NCI-H2227 (cell line): ENCODE measurements at regions not wholly inside any gene's neighbourhood (a gene's known extent, or its start where the extent isn't known, plus 50 kb on each side); places are given as distances from the start of the nearest gene placed in this dataset.
"Not testable (repeated sequence)": the region's sequence is repeated elsewhere in the genome, so short reads cannot be mapped to it uniquely, and the experiment has no call there.

ENCODE experiments used
- DNase-seq: peaks from one replicate; lab custom pipeline; 2025; ENCODE audit not compliant: unreplicated experiment; lab: John Stamatoyannopoulos, UW

DNA sequence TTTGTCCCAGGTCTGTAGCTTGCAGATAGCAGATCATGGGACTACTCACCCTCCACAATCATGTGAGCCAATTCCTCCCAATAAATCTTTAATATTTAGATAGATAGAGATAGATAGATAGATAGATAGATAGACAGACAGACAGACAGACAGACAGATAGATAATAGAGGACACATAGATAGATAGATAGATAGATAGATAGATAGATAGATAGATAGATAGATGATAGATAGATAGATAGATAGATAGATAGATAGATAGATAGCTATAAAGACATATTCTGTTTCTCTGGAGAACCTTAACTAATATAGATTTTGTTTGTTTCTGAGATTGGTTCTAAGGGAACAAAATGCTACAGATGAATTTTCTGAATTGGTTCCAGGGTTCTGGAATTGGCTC lies 82.3 kb upstream of the PRDX6 start:
- not testable (repeated sequence) for DNase-seq

DNA sequence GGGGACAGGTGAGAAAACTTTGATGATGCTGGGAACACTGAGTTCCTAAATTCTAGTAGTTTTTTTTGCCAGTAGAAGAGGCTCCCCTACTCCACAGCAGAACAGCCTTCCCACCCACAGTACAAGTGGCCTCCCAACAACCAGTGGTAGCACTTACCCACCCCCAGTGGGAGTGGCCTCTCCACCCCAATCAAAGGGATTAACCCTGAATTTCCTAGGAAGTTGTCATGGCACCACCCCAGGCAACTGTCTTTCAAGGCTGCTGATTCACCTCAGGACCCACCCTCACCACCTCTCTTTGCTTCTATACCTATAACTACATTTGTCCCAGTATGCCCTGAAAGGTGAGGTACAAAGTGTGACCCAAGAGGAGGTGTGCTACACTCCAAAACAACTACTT lies 81.4 kb upstream of the PRDX6 start:
- no peak for DNase-seq

DNA sequence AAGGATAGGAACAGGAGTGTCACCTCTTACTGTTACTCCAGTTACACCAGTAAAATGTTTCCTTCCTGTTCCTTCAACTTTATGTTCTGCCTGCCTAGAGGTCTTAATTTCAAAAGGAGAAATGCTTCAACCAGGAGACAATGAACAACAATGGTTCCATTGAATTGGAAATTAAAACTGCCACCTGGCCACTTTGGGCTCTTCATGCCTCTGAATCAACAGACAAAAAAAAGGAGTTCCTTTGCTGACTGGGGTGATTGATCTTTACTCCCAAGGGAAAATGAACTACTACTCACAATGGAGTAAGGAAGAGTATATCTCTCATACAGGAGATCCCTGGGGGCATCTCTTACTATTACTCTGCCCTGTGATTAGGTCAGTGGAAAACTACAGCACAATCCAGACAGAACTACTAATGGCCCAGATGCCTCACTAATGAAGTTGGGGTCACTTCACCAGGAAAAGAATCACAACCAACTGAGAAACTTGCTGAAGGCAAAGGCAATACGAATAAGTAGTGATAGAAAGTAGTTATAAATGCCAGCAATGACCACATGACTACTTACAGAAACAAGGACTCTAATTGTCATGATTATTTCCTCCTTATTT lies 76.6 kb upstream of the PRDX6 start:
- no peak for DNase-seq

GRCh38 chr1:173403996-173404395 lies 73.1 kb upstream of the PRDX6 start:
- DNase-seq: no peak

DNA sequence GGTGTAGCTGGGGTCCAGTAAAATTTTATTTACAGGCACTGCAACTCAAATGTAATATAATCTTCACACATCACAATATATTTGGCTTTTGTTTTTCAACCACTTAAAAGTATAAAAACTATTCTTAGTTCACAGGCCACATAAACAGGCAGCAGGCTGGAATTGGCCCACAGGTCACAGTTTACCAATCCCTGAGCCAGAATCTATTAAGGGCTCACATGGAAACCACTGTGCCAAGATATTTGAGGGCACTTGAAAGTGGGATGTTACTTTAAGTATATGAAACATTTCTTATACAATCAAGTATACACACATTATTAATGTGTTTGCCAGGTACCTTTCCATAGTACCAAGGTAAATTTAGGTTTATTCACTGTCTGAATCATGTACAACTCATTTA lies 71.9 kb upstream of the PRDX6 start:
- no peak for DNase-seq

DNA sequence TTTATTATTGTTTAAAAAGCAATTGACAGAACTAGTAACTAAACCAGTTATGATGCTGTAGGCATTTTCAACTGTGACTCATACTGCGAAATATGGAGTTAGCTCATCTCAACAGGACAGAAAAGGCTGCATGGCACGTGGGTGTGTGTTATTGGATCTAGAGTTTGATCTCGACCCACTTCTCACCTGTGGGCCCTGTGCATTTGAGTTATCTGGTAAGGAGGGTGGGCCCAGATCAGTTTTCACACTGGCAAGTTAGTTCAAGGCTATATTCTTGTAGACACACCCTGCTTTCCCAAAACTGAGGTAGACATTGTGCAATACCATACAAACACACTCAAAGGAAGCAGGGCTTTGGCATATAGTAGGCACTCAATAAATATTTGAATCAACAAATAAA lies 71.3 kb upstream of the PRDX6 start:
- no peak for DNase-seq

GRCh38 chr1:173406783-173407230 lies 70.3 kb upstream of the PRDX6 start:
- DNase-seq: no peak

- no peak for DNase-seq
Observed at GRCh38 chr1:173407846-173408245, 69.3 kb upstream of the PRDX6 start.

DNA sequence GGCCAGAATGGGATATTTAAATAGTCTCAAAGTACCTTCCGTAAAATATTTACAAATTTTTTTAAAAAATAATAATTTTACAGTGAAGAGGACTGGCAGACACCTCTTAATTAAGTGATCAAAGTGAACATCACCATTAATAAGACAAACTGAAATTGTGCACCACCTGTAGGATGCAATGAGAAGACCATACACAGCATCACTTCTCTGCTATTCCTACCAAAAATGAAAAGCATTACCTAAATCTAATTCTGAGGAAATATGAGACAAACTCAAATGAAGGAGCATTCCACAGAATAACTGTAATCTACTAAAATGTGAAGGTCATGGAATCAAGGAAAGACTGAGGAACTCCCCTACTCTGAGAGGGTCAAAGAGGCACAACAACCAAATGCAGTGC lies 68.2 kb upstream of the PRDX6 start:
- no peak for DNase-seq

GRCh38 chr1:173409613-173410012 lies 67.5 kb upstream of the PRDX6 start:
- DNase-seq: no peak

- DNase-seq: no peak
Observed at GRCh38 chr1:173410133-173410793, 66.9 kb upstream of the PRDX6 start.

- DNase-seq: no peak
Observed at GRCh38 chr1:173410794-173411236, 66.3 kb upstream of the PRDX6 start.

DNA sequence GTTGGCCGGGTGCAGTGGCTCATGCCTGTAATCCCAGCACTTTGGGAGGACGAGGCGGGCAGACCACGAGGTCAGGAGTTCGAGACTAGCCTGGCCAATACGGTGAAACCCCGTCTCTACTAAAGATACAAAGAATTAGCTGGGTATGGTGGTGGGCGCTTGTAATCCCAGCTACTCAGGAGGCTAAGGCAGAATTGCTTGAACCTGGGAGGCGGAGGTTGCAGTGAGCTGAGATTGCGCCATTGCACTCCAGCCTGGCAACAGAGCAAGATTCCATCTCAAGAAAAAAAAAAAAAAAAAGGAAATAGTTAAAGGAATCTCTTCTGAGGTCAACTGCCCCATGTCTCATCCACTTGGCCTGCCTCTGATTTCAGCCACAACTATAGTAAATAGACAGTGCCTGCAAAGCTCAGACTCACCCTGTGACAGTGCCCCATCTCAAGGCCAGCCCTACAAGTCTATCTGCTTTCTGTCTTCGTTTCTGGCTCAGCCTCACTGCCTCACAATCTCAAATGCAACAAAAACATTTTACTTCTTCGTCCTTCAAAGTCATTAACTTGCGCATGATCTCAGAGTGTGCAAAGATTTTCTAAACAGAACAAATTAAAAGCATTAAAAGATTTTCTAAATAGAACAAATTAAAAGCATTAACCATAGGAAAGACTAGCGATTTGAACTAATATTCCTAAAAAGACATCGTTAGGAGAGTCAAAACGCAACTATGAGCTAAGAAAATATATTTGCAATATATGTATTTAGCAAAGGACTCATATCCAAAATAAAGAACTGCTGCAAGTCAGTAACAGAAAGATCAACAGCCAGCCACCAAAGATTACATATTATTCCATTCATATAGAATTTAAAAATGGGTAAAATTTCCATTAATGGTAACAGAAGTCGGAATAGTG lies 65.0 kb upstream of the PRDX6 start:
- DNase-seq: no peak

- DNase-seq: no peak
Observed at GRCh38 chr1:173413271-173413707, 63.8 kb upstream of the PRDX6 start.

DNA sequence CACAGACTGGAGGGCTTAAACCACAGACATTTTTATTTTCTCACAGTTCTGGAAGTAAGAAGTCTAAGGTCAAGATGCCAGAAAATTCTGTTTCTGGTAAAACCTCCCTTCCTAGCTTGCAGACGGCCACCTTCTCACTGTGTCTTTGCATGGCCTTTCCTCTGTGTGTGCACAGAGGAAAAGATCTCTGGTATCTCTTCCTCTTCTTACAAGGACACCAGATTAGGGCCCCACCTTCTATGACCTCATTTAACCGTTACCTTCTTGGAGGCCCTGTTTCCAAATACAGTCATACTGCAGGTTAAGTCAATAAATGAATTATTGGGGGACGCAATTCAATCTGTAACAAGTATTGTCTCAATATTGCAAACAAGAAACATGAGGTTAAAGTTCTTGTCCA lies 63.0 kb upstream of the PRDX6 start:
- DNase-seq: no peak

DNA sequence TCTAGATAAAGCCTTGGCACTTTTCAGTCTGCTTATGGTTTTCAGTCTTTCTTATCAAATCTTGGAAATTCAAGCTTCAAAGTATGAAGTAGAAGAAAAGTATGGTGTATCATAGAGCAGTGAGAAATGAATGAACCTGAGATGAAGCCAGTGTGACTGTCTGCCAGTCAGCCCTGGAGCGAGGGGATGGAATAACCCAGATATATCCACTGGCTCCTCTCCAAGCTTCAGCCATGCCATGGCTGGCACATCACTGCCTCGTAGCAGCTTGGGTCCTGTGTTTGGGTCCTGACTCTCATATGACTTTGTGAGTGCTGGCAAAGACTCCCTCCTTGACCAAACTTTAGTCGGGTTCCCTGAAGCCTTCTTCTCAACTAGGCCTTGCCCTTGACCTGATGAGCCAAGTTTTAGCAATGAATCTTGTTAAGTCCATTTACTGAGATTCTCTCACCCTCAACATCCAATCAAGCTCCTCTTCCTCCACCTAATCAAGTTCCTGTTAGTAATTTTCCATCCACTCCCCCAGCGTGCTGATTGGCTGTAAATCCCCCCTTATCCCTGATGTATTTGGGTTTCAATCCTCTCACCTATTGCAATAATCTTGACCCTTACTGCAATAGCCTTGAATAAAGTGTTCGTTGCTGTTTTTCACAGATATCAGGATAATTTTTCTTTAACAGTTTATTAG lies 62.5 kb upstream of the PRDX6 start:
- DNase-seq: no peak

DNA sequence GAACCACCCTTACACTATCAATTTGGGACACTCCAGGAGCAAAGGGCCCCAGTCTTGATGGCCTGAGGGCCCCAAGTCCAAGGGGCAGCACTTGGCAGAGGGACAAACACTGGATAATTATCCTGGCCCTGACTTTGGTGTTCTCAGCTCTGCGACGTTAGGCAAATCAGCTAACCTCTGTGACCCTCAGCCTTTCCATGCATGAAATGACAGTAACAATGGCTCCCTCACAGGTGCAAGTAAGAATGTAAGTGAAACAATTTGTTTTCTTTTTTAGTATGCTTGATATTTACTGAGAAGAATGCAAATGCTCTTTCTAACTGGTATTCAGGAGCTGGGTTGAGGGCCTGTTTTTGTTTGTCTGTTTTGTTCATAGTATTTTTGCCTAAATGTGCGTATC lies 61.6 kb upstream of the PRDX6 start:
- DNase-seq: no peak

DNA sequence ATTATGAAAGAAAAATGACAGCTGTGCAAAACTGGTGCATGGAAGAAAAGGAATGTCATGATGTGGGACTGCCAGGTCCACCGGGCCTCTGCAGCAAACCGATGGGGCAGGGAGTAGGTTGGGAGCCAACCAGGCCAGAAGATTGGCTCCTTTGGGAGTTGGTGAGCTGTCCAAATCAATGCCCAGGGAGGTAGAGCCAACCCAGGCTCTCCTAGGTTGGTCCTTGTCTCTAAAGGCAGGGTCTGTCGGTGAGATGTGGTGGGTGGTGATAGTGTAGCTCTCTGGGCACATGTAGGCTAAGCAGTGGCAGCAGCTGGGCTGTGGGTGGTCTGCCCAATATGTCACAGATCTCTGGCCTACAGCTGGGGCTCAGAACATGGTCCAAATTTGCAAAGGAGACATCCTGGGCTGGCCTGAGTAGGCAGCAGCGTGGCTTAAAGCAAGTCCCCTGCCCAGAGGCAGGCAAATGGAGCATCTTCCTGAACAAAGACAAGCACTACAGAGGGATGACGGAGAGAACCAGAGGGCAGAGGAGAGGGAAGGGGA lies 61.2 kb upstream of the PRDX6 start:
- no peak for DNase-seq

DNA sequence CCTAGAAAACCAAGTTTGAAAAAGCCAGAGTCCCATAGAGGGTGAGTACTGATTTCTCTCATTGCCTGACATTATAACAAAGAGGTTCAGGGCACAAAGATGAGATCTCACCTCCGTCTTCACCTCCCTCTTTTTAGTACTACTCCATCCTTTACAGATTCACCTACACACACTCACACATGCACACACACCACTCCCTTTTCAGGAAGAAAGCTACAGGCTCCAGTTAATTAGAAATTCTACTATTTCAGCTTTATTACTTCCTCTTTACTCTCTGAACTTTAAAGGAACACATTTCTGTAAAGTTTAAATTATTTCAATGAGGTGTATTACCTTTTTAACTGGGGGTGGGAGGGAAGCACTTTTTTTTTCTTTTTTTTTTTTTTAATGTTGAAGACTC lies 59.6 kb upstream of the PRDX6 start:
- no peak for DNase-seq

DNA sequence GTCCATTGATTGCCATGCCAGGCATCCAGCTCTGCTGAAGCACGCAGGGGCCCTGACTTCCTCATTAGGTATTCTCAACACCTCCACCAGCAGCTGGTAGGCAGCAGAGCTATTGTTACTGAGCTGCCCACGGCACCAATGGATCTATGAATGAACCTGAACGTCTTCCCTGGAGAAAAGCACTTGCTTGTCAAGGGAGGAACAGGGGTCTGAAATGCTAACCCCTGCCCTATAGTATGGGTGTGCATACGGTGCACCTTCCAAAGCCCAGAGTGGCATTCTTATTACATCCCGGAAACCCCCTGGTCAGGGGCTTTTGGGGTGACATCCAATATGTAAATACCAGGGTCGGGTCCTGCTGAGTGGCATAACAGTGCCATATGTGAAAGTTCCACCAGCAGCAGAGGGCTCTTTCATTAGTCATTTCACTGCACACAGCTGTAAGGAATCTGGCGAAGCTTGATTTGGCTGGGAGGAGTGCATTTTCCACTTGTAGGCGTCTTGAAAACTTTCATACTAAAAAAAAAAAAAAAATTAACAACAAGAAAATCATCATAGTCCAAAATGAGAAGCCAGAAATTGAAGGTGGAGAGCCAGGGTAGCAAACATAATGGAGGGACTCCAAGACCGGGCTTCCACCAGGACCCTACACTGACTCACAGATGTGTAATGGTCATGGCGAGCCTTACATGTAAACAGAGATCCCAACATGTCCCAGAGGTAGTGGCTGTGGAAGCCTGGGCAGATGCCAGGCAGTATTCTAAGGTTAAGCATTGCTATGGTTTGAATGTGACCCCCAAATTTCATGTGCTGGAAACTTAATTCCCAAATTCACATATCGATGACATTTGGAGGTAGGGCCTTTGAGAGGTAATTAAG lies 58.8 kb upstream of the PRDX6 start:
- no peak for DNase-seq
